ENCODE measurements at regions not wholly inside any gene's neighbourhood (a gene's known extent, or its start where the extent isn't known, plus 50 kb on each side); places are given as distances from the start of the nearest gene placed in this dataset.

- TF ChIP-seq, protein P1, sequence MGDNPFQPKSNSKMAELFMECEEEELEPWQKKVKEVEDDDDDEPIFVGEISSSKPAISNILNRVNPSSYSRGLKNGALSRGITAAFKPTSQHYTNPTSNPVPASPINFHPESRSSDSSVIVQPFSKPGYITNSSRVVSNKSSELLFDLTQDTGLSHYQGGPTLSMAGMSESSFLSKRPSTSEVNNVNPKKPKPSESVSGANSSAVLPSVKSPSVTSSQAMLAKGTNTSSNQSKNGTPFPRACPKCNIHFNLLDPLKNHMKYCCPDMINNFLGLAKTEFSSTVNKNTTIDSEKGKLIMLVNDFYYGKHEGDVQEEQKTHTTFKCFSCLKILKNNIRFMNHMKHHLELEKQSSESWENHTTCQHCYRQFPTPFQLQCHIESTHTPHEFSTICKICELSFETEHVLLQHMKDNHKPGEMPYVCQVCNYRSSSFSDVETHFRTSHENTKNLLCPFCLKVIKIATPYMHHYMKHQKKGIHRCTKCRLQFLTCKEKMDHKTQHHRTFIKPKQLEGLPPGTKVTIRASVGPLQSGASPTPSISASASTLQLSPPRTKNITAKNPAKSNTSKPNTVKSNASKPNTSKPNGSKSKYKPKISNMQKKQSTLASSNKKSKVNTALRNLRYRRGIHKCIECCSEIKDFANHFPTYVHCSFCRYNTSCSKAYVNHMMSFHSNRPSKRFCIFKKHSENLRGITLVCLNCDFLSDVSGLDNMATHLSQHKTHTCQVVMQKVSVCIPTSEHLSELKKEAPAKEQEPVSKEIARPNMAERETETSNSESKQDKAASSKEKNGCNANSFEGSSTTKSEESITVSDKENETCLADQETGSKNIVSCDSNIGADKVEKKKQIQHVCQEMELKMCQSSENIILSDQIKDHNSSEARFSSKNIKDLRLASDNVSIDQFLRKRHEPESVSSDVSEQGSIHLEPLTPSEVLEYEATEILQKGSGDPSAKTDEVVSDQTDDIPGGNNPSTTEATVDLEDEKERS (tag by site-specific recombination; IDR thresholded peaks at IDR 0.05): no peak
Observed at GRCh38 chr3:194955546-194955945, 269.9 kb downstream of the FAM43A start (continued).

- ChIA-PET CTCF (interaction anchor here (1.2 kb wide), 1 partner anchor 274 kb away, joined by 5 read pairs; no protein-coding TSS in a partner anchor), POLR2A (no interaction called here)
- no peaks in the 10 kb centered on the region for H3K4me1 ChIP-seq (ENCODE audit: control insufficient read depth, insufficient read depth, low read length)
- H3K36me3 ChIP-seq (ENCODE audit: control insufficient read depth in 2 of 2, insufficient read depth in 1 of 2, low read length in 2 of 2): no peaks in the 10 kb centered on the region
- no peak overlapping the region for H3K27ac ChIP-seq (ENCODE audit: extremely low read depth, low read depth, low read length)
- TF ChIP-seq ZNF658 (tag by site-specific recombination; IDR thresholded peaks at IDR 0.05): no peak
- no peak for TF ChIP-seq ZNF10 (tag by site-specific recombination; IDR thresholded peaks at IDR 0.05)
- H3K4me3 ChIP-seq (ENCODE audit: low read depth, low read length): no peak overlapping the region
- no peaks in the 10 kb centered on the region for H3K9me3 ChIP-seq (ENCODE audit: control insufficient read depth, insufficient read depth, low read depth, low read length)
Observed at GRCh38 chr3:194955979-194956696, 270.5 kb downstream of the FAM43A start.

DNA sequence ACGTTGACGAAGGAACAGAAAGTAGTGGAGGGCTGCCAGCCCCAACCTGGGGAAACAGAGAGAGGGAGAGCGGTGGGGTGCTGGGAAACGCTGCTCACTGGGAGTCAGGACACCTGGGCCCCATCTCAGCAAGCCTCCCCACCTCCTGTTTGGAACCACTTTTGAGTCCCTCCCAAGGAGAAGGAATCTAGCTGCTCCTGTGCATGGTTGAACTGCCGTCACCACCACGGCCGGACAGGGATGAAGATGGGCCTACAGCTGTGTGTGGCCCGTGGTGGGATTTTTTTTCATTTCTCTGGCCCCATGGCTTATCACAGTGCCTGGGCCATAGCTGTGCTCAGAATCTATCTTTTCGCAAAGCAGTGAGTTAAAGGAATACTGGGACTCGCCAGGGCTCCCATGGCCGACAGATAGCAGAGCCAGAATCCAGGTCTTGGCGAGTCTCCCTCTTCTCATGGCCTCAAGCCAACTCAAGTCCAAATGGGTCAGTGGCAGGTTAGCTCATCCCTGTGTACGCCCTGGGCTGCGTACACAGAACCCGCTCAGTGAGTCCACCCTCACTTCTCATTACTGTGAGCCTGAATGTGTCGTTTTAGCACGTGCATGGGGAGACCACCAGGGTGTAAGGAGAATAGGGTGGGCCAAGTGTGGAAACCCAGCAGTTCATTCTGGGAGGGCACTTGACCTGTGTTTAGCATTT is 271.2 kb downstream of the FAM43A start:
- Histone ChIP-seq H3K4me3 (ENCODE audit: low read depth, low read length) (no peak overlapping the region), H3K9me3 (ENCODE audit: control insufficient read depth, insufficient read depth, low read depth, low read length) (no peaks in the 10 kb centered on the region), H3K4me1 (ENCODE audit: control insufficient read depth, insufficient read depth, low read length) (no peaks in the 10 kb centered on the region), H3K27ac (ENCODE audit: extremely low read depth, low read depth, low read length) (no peak overlapping the region), H3K36me3 (ENCODE audit: control insufficient read depth in 2 of 2, insufficient read depth in 1 of 2, low read length in 2 of 2) (no peaks in the 10 kb centered on the region)
- ChIA-PET POLR2A (no interaction called here), CTCF (interaction anchor here (1.2 kb wide), 1 partner anchor 274 kb away, joined by 5 read pairs; no protein-coding TSS in a partner anchor)
- TF ChIP-seq EGR2 (tag by site-specific recombination; IDR thresholded peaks at IDR 0.05; ENCODE audit: low read depth): no peak
- TF ChIP-seq ZNF549 (tag by site-specific recombination; IDR thresholded peaks at IDR 0.05): no peak
- no peak for TF ChIP-seq ZNF174 (tag by site-specific recombination; IDR thresholded peaks at IDR 0.05)
- TF ChIP-seq ZNF23 (tag by site-specific recombination; IDR thresholded peaks at IDR 0.05; ENCODE audit: borderline replicate concordance): no peak
- TF ChIP-seq ZFP41 (tag by site-specific recombination; IDR thresholded peaks at IDR 0.05; ENCODE audit: borderline replicate concordance): no peak
- TF ChIP-seq ZNF292 (tag by site-specific recombination; IDR thresholded peaks at IDR 0.05; ENCODE audit: borderline replicate concordance, low read depth): no peak
- no peak for TF ChIP-seq ZNF514 (tag by site-specific recombination; IDR thresholded peaks at IDR 0.05)
- TF ChIP-seq ZNF548 (tag by site-specific recombination; IDR thresholded peaks at IDR 0.05): no peak
- no peak for TF ChIP-seq ZFP69B (tag by site-specific recombination; IDR thresholded peaks at IDR 0.05)
- no peak for TF ChIP-seq ZNF585B (tag by site-specific recombination; IDR thresholded peaks at IDR 0.05)
- TF ChIP-seq, protein P2, sequence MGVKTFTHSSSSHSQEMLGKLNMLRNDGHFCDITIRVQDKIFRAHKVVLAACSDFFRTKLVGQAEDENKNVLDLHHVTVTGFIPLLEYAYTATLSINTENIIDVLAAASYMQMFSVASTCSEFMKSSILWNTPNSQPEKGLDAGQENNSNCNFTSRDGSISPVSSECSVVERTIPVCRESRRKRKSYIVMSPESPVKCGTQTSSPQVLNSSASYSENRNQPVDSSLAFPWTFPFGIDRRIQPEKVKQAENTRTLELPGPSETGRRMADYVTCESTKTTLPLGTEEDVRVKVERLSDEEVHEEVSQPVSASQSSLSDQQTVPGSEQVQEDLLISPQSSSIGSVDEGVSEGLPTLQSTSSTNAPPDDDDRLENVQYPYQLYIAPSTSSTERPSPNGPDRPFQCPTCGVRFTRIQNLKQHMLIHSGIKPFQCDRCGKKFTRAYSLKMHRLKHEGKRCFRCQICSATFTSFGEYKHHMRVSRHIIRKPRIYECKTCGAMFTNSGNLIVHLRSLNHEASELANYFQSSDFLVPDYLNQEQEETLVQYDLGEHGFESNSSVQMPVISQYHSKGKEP (tag by site-specific recombination; IDR thresholded peaks at IDR 0.05): no peak
- TF ChIP-seq, protein P3, sequence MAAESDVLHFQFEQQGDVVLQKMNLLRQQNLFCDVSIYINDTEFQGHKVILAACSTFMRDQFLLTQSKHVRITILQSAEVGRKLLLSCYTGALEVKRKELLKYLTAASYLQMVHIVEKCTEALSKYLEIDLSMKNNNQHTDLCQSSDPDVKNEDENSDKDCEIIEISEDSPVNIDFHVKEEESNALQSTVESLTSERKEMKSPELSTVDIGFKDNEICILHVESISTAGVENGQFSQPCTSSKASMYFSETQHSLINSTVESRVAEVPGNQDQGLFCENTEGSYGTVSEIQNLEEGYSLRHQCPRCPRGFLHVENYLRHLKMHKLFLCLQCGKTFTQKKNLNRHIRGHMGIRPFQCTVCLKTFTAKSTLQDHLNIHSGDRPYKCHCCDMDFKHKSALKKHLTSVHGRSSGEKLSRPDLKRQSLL (tag by site-specific recombination; IDR thresholded peaks at IDR 0.05): no peak
